Transverse colon (tissue), 4 donors: ENCODE measurements at regions not wholly inside any gene's neighbourhood (a gene's known extent, or its start where the extent isn't known, plus 50 kb on each side); places are given as distances from the start of the nearest gene placed in this dataset.

Experiments used
- CTCF ChIP-seq, 5 experiments: fragments of 200-600 bp in 3 of 5; fragments of 450-650 bp in 2 of 5; sonication (generic) in 3 of 5; IDR thresholded peaks; 1 replicate in 2 of 5; 2 replicates in 3 of 5; pipeline ENCODE4 v1.5.1; 2016 to 2017; ENCODE audit warnings: antibody characterized with exemption in 5 of 5, inconsistent platforms in 3 of 5, mild to moderate bottlenecking in 2 of 5, moderate library complexity in 1 of 5
- EP300 ChIP-seq: sonication (generic); formaldehyde crosslinking; IDR thresholded peaks from one replicate; pipeline ENCODE4 v1.6.1; 2017; ENCODE audit warnings: antibody characterized with exemption, low read depth
- POLR2AphosphoS5 ChIP-seq, 3 donors: sonication (generic); formaldehyde crosslinking; IDR thresholded peaks; one replicate each; pipeline ENCODE4 v1.6.1; 2016; ENCODE audit warnings: antibody characterized with exemption in 3 of 3

DNA sequence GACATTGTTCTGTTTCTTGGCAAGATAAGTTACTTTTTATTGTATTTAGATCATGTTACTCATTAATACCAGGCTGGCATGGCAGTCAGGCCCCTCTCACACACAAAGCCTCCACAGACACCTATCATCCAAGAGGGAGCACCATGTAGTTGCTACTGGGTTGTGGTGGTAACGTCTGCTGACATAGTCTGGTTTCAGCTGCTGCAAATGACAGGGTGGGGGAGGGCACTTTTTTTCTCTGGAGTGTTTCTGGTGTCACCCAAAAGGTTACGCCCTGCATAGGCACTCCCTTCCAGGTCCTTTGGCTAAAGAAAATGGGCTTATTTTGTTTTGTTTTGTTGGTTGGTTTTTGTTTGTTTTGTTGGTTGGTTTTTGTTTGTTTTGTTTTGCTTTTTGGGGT lies 236.4 kb upstream of the RIMS1 start:
- TF ChIP-seq EP300 = no peak
- no peak for TF ChIP-seq CTCF (IDR thresholded peaks at IDR 0.05)
- no peak for TF ChIP-seq POLR2AphosphoS5 (IDR thresholded peaks at IDR 0.05)
